Liver (tissue), 3 donors: ENCODE measurements at regions not wholly inside any gene's neighbourhood (a gene's known extent, or its start where the extent isn't known, plus 50 kb on each side); places are given as distances from the start of the nearest gene placed in this dataset.

Experiments used
- FOXA1 ChIP-seq: IDR thresholded peaks from 2 replicates; pipeline ENCODE4 v1.6.1; 2016; ENCODE audit warnings: antibody characterized with exemption
- HNF4A ChIP-seq, 2 donors: conservative IDR thresholded peaks; 2 replicates each; pipeline ENCODE4 v1.6.1; 2016; ENCODE audit warnings: antibody characterized with exemption in 2 of 2, mild to moderate bottlenecking in 2 of 2
- JUND ChIP-seq, 2 donors: IDR thresholded peaks; 2 replicates each; pipeline ENCODE4 v1.6.1; 2016; ENCODE audit warnings: antibody characterized with exemption in 2 of 2
- NR2F2 ChIP-seq: IDR thresholded peaks from 2 replicates; pipeline ENCODE4 v1.6.1; 2016; ENCODE audit warnings: antibody characterized with exemption
- RXRA ChIP-seq, 2 donors: IDR thresholded peaks; 2 replicates each; pipeline ENCODE4 v1.6.1; 2017 to 2018; ENCODE audit warnings: antibody characterized with exemption in 2 of 2, mild to moderate bottlenecking in 1 of 2
- TAF1 ChIP-seq: conservative IDR thresholded peaks from 2 replicates; pipeline ENCODE4 v1.6.1; 2016; ENCODE audit warnings: antibody characterized with exemption, mild to moderate bottlenecking
- YY1 ChIP-seq: IDR thresholded peaks from 2 replicates; pipeline ENCODE4 v1.6.1; 2016; ENCODE audit warnings: antibody characterized with exemption, mild to moderate bottlenecking
- TF ChIP-seq, protein P1 (sequence below): fragments of 150-350 bp; IDR thresholded peaks from 2 replicates; pipeline ENCODE4 v1.5.1; 2017; ENCODE audit warnings: improper control_type of control experiment, low read depth, low read length; ENCODE audit not compliant: missing input control
- TF ChIP-seq, protein P2 (sequence below): IDR thresholded peaks from 2 replicates; pipeline ENCODE4 v1.6.1; 2016; ENCODE audit warnings: antibody characterized with exemption
- TF ChIP-seq, protein P3 (sequence below): IDR thresholded peaks from 2 replicates; pipeline ENCODE4 v1.6.1; 2016; ENCODE audit warnings: antibody characterized with exemption
- donor health status: healthy.
- donor health status: healthy.

DNA sequence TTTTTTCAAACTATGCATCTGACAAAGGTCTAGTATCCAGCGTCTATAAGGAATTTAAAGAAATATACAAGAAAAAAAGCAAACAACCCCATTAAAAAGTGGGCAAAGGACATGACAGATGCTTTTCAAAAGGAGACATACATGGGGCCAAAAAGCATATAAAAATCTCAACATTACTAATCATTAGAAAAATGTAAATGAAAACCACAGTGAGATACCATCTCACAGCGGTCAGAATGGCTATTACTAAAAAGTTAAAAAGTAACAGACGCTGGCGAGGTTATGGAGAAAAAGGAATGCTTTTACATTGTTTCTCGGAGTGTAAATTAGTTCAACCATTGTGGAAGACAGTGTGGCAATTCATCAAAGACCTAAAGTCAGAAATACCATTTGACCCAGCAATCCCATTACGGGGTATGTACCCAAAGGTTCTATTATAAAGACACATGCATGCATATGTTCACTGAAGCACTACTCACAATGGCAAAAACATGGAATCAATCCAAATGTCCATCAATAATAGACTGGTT lies 643.1 kb upstream of the LRRTM1 start:
- TF ChIP-seq FOXA1 (no peak), JUND (IDR thresholded peaks at IDR 0.05) (no peak), RXRA (IDR thresholded peaks at IDR 0.05) (no peak), TAF1 (no peak), YY1 (no peak), NR2F2 (no peak), HNF4A (conservative IDR thresholded peaks at IDR 0.05) (no peak)
- TF ChIP-seq, protein P1, sequence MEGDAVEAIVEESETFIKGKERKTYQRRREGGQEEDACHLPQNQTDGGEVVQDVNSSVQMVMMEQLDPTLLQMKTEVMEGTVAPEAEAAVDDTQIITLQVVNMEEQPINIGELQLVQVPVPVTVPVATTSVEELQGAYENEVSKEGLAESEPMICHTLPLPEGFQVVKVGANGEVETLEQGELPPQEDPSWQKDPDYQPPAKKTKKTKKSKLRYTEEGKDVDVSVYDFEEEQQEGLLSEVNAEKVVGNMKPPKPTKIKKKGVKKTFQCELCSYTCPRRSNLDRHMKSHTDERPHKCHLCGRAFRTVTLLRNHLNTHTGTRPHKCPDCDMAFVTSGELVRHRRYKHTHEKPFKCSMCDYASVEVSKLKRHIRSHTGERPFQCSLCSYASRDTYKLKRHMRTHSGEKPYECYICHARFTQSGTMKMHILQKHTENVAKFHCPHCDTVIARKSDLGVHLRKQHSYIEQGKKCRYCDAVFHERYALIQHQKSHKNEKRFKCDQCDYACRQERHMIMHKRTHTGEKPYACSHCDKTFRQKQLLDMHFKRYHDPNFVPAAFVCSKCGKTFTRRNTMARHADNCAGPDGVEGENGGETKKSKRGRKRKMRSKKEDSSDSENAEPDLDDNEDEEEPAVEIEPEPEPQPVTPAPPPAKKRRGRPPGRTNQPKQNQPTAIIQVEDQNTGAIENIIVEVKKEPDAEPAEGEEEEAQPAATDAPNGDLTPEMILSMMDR: no peak
- TF ChIP-seq, protein P2, sequence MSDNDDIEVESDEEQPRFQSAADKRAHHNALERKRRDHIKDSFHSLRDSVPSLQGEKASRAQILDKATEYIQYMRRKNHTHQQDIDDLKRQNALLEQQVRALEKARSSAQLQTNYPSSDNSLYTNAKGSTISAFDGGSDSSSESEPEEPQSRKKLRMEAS: no peak
- TF ChIP-seq, protein P3, sequence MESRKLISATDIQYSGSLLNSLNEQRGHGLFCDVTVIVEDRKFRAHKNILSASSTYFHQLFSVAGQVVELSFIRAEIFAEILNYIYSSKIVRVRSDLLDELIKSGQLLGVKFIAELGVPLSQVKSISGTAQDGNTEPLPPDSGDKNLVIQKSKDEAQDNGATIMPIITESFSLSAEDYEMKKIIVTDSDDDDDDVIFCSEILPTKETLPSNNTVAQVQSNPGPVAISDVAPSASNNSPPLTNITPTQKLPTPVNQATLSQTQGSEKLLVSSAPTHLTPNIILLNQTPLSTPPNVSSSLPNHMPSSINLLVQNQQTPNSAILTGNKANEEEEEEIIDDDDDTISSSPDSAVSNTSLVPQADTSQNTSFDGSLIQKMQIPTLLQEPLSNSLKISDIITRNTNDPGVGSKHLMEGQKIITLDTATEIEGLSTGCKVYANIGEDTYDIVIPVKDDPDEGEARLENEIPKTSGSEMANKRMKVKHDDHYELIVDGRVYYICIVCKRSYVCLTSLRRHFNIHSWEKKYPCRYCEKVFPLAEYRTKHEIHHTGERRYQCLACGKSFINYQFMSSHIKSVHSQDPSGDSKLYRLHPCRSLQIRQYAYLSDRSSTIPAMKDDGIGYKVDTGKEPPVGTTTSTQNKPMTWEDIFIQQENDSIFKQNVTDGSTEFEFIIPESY: no peak
